GM19372 (cell line): ENCODE measurements at regions not wholly inside any gene's neighbourhood (a gene's known extent, or its start where the extent isn't known, plus 50 kb on each side); places are given as distances from the start of the nearest gene placed in this dataset.
"Not testable (repeated sequence)": the region's sequence is repeated elsewhere in the genome, so short reads cannot be mapped to it uniquely, and the experiment has no call there.

ENCODE experiments used
- ATAC-seq: cut with Tn5 transposase; IDR thresholded peaks from one replicate; pipeline ENCODE4 v1.9.1; 2021; ENCODE audit warnings: mild to moderate bottlenecking, low read depth, moderate library complexity; ENCODE audit not compliant: unreplicated experiment

DNA sequence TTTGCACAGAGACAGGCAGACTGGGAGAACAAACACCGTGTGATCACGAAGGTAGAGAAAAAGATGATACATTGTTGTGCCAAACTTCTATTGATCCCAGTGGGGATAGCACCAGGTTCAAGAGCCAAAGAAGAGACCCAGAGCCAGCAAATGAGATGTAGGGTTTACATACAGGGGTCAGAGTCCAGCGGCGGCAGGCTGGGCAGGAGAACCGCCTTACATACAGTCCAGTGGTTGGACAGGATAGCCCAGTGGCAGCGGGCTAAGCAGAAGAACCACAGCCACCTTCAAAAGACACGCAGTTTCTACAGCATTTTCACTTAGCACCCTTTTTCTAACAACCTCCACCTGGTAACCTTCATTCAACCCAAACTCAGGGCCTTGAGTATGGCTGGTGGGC, 932.8 kb downstream of the SLC4A3 start:
- ATAC-seq, result no peak

DNA sequence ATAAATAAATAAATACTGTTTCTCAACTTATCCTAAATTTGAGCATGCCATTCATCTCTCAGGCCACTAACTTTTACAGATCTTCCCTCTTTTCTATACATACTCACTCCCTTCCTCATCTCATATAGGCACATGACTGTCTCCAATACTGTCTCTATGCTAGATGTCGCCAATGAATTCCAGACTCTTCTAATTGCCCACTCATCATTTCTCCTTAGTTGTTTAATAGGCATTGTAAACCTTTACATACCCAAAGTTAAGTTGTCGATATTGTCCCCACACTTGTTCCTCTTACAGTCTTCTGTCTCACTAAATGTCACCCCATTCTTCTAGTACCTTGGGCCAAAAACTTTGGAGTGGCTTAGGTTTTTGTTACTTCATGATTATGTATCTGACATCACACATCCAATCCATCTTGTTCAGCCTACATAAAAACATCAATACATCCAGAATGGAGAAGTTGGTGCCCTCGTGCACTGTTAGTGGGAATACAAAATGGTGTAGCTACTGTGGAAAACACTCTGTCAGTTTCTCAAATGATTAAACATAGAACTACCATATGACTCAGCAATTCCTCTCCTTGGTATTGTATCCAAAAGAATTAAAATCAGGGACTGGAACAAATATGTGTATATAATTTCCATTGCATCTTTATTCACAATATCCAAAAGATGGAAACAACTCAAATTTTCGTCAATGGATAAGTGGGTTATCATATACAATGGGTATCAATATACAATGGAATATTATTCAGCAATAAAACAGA, 935.1 kb downstream of the SLC4A3 start:
- ATAC-seq, result no peak

DNA sequence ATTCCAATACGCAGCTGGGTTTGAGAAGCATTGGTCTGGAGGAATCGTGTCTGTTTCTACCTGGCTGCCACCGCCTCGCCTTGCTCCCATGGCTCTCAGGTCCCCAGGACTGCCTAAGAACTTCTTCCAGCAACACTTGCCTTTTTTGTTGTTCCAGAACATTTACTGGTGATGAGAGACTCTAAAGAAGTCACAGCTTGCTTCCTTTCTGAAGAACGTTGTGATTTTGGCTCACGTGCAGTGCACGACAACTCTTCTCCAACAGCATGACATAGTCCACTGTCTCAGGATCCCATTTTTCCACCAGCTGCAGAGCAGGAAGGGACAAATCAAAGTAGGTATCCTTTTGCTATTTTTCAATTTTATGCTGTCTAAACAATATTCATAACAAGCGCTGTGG, 940.9 kb downstream of the SLC4A3 start:
- ATAC-seq, result no peak

DNA sequence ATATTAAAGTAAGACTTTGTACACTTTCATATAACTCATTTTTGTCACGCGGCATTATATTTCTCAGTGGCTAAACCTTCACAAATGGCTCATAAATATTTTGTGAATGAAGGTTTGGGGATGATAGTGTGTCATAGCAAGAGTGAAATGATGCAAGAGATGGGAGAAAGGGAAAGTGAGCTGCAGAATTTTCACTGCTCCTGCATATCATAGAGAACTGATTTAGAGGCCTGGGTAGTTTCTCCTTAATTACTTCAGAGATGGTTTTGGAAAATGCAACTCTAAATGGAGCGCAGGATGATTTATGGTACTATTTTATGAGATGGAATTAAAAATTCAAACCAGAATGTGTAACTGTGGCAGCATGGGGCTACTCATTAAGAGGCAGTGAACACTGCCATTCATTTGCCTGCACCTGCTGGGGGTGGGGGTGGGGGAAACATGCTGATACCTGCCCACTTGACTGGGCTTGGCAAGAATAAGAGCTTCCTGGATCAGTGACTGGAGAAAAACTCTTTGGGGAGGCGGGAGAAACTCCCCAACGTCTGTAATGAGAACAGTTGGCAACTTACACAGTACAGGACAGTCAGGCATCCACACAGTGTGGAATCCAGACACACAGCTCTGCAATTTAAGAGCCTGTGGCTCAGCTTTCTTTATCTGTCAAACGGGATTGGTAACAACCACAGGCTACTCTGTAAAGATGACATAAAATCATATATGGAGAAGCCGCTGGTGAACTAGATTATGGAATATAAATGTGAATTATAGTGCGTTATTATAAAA, 941.9 kb downstream of the SLC4A3 start:
- ATAC-seq, result no peak

DNA sequence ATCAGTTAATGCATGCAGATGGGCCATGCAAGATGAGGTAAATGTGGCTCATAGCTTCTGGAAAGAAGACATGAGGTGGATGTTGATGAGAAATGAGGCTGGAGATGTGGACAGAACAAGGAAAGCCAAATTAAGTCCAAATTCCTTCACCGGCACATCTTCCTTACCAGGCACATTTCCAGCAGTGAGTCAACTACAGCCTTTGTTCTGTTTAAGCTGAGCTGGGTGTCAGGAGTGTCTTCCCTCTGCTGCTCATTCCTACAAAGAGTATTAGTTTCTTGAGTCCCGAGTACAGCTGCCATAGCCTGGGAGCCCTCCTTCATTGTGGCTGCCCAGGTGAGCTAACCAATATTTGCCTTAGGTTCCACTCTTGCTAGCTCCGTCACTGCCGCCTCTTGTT, 945.0 kb downstream of the SLC4A3 start:
- no peak for ATAC-seq

DNA sequence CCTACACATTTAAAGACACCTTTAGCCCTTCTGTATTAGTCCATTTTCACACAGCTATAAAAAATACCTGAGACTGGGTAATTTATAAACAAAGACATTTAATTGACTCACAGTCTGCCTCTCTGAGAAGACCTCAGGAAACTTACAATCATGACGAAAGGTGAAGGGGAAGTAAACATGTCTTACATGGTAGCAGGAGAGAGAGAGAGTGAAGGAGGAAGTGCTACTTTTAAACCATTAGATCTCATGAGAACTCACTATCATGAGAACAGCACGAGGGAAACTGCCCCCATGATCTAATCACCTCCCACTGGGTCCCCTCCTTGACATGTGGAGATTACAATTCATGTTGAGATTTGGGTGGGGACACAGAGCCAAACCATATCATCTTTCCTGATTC, 946.6 kb downstream of the SLC4A3 start:
- no peak for ATAC-seq

DNA sequence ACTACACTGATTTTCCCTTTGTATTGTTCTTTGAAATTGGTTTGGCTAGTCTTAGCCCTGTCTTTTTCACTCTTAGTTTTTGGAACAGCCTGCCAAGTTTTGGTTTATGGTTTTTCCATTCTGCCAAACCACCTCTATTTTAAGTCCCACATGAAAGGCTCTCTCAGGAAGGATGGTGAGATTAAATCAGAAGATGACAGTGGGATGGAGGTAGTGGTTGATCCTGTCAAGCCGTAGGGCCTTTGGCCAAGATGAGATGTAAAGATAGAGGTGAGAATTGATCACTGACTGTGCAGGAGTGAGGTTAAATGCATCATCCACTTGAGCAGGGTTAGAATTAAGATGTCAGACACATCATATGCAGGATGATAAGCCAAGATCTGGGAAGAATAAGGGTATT, 948.5 kb downstream of the SLC4A3 start:
- ATAC-seq, result no peak

DNA sequence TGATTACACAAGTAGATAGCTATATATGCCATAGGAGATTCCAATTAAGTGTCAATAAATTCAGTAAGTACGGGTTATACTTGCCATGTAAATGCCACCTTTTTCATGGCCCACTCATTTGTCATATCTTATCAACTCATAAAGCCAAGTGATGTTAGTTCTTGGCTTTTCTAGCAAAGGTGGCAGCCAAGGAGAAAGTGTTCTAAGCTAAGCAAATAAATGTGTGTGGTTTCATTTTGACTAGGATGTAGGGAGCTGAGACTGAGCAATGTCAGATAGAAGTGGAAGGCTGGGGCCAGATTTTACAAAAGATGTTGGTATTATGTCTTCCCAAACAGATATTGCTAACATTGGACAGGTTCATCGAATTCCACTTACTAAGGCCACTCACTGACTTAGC, 952.0 kb downstream of the SLC4A3 start:
- no peak for ATAC-seq

DNA sequence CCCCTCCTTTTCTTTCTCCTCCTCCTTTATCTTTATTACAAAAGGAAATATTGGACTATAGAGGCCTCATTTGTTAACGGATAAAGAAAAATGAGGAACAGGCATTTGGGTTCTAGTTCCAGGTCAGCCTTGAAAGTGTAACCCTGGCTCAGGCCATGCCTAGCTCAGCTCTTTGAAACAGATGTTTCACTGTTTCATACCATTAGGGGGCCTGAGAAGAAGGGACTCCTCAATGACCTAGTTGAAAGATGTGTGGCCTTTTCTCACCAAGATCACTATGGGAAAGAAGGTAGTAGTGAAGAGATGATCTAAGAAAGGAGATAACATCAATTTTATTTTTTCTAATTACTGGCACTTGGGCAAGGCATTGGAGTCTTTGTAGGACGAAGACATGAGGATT, 952.7 kb downstream of the SLC4A3 start:
- ATAC-seq, result no peak

DNA sequence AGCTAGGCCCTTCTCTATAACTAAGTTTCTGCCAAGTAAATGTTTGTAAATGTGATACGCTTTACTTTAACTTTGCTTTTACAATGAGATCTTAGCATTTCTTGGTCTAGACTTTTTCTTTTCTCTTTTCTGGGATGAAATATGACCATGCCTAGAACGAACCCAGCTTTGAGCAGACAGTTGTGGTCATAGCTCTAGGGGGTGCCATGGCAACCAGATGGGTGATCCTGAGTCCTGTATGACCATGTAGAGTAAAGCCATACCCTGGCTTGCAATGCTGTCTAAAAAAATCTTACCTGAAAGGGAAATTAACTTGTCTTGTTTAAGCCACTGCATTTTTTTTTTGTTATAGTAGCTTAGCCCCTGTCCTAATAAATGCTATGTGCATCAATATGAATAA, 956.3 kb downstream of the SLC4A3 start:
- no peak for ATAC-seq

DNA sequence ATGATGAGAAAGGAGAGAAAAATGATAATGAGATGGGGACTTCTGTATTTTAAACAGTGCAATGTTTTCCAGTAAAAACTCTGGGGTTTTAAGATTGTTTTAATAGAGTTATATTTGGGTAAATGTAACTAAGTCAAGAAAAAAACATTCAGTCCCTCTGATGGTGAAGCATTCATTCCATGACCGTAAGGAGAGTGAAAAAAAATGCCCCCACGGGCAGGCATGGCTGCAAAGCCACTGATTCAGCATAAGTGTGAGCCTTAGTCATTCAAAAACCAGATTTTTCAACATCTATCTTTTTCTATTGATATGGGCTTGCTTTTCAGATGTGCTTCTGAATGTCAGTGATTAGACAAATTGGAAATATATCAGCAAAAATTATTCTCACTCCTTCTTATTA, 957.8 kb downstream of the SLC4A3 start:
- ATAC-seq, result no peak

DNA sequence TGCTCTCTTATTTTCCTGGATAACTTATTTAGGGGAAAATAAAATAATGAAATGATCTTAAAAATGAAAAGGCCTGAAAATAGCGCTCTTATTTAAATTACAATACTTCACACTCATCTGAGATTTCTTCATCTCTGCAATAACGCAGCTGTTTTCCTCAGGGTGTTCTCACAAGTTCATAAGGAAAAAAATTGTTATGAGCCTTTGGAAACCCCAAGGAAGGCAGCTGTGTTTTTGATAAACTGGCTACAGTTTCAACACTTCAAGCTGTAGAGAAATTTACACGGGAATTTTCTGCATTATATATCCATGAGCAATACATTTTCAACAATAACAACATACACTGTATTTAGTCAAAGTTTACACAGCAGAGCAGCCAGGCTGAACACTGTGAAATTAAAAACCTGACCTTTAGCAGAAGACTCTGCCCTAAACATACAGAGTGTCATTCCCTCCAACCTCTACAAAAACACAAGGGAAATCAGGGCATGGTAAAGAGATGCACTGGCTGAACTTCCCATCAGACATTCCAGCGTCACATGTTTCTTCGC, 959.6 kb downstream of the SLC4A3 start:
- no peak for ATAC-seq

DNA sequence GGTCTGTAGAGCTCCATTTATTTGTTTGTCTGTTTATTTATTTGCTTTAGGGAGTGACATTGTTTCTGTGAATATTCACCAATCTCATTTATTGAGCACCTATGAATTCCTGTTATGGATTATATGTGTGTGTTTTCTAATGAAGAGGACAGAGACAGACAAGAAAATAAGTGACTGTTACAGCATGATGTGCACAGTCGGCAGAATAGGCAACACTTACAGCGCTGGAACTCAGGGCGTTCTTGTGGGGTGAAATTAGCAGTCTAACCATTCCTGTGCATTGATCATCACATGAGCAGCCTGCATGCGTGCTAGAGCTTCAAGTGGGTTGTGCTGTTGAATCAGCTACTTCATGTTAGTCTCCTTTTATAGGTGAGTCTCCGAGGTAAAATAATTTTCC, 960.7 kb downstream of the SLC4A3 start:
- no peak for ATAC-seq

DNA sequence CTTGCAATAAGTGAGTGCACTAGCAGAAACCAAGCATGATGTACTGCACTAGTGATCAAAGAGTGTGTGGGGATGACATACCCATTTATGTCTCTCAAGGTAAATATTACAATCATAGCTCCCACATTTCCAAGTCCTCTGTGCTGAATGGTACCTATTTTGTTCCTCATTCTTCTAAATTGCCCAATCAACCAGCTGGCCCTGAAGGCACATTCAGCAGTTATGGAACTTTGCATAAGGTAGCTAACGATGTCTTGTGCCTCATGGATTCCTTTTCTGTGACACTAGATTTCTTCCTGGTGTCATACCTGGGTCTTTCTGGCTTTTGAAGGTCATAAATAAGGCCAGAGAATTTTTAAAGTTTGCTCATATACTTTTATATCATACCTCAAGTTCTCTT, 963.0 kb downstream of the SLC4A3 start:
- no peak for ATAC-seq

DNA sequence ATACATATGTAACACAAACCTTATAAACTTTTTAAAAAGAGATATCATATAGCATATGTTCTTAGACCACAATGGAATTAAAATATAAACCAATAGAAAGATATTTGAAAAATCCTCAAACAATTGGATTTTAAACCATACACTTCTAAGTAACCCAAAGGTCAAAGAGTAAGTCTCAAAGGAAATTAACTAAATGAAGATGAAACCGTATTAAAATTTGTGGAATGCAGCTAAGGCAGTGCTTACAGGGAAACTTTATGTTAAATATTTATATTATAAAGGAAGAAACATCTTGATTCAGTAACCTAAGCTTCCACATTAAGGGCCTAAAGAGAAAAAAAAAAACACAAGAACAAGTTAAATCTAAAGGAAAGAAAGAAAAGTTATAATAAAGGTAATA, 966.1 kb downstream of the SLC4A3 start:
- no peak for ATAC-seq

DNA sequence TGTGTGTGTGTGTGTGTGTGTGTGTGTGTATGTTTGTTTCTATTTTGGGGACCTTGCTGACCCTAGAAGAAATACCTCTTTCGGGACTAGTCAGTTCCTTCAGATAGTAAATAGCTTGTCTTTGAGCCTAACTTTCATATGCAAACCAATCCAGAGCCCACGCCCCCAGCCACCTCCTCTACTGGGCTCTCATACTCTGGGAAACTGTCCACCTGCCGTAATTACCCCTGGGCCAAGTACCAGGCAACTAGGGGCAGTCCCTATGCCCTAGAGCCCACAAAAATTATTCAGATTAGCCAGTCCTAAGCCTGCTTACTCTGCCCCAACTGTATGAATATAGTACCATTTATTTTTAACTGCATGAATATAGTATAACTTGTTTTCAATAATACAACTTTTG, 970.4 kb downstream of the EPHA4 start:
- ATAC-seq, result no peak

DNA sequence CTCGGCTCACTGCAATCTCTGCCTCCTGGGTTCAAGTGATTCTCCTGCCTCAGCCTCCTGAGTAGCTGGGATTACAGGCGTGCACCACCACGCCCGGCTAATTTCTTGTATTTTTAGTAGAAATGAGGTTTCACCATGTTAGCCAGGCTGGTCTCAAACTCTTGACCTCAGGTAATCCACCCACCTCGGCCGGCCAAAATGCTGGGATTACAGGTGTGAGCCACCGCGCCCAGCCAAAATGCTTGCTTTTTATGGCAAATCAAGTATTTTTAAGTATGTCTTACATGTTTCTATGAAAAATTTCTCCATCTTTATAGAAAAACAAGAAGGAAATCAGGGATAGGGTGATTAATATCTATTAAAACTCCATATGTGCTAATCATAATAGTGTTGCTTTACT, 959.1 kb downstream of the EPHA4 start:
- ATAC-seq, result not testable (repeated sequence)

DNA sequence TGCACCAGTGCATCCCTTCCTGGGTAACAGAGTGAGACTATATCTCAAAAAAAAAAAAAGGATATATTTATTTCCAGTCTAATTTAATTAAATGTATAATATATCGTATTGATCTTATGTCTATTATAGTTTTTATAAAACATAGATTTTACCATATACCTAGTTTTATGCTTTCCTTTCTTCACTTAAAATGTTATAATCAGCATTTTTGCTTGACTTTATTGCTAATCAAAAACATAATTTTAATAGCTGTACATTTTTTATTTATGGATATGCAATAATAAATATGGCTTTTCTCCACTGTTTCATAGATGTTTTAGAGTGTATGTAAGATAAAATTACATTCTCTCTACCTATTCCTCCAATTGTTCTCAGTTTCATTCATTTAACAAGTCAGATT, 958.0 kb downstream of the EPHA4 start:
- ATAC-seq, result no peak

DNA sequence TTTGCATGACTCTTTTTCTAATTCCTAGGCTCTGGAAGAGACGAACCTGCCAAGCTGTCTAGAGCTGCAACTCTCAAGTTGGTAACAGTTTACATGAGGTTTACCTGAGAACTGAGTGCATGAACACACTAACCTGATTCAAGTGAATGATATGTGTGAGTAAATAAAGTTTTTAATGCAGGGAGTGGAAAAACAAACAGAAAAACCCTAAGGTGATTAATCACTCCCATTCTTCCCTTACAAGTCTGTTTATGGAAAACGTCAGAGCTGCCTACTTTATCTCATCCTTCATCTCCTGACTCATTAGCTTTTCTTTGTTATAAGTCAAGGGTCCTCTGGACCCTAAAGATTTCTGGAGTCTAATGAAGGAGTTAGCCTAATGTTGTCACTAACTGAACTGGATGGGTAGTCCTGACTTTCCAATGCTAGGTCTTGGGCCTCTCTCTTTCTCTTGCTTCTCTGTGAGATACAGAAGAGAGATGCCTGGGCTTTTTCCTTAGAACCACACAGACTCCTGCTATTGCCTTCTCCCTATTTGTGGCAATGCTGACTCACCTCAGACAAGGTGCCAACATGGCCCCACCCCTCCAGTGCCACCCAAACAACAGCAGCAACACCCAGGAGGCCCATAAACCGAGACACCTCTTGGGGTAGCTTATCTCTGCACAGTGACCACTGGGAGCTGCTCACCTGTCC, 952.4 kb downstream of the EPHA4 start:
- no peak for ATAC-seq

DNA sequence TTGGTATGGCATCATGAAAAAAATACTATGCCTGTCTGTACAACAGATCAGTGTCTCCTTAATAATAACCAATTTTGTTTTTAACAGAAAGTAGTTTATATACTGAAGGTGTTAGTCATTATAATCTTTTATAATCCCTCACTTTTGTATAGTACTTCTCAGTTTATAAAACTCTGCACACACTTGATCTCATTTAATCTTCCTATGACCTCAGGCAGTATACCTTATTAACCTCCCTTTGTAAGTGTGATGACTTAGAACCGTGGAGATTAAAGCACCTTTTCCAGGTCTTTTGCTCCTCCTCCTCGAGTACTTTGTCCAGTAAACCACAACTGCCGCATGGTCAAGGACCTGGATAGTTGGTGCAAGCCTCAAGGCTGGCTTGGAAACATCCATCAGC, 945.5 kb downstream of the EPHA4 start:
- no peak for ATAC-seq

DNA sequence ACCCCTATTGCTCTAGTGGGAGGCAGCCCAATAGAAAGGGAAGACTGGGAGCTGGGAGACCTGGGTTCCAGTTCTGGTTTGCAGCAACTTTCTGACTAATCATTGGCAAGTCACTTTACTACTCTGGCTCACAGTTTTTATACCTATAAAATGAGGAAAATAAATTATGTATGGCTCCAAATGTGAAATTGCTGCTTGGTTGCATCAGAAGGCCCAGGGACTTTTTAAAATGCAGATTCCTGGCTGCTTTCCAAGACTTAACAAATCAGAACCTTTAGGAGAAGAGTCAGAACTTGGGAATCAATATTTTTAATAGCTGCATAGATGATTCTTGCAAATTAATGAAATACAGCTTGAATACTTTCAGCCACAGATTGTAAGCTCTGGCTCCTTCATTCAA, 943.9 kb downstream of the EPHA4 start:
- no peak for ATAC-seq
